DOHH2 (cell line): ENCODE measurements at regions not wholly inside any gene's neighbourhood (a gene's known extent, or its start where the extent isn't known, plus 50 kb on each side); places are given as distances from the start of the nearest gene placed in this dataset.

ENCODE experiments used
- EZH2phosphoT487 ChIP-seq: fragments of 200-600 bp; sonication (generic); IDR thresholded peaks from 2 replicates; pipeline ENCODE4 v1.6.1; 2017; ENCODE audit warnings: borderline replicate concordance, mild to moderate bottlenecking, antibody characterized with exemption, low read length, moderate library complexity, mixed read lengths
- TF ChIP-seq, protein P1 (sequence below): fragments of 200-600 bp; sonication (generic); IDR thresholded peaks from one replicate; pipeline ENCODE4 v1.5.1; 2014; ENCODE audit warnings: antibody characterized with exemption, mild to moderate bottlenecking, low read depth, low read length; ENCODE audit not compliant: poor library complexity, severe bottlenecking

DNA sequence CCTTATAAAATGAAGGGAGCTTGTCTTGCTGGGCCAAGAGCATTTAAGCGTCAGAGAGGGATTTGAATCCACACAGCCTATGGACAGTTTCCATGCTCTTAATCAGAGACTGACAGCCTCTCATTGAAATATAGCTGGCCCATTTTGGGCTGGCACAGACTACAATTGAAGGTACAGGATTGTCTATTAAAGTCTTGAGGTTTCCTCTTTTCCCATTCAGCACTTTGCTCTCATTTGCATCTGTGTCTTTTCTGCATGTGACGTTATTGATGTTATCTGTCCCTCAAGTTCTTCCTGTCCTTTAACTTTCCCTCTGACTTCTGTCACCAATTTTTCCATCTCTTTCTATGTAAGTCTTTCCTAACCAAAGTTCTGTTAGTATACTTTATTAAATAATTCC is 133.3 kb upstream of the SFRP2 start:
- TF ChIP-seq, protein P1, sequence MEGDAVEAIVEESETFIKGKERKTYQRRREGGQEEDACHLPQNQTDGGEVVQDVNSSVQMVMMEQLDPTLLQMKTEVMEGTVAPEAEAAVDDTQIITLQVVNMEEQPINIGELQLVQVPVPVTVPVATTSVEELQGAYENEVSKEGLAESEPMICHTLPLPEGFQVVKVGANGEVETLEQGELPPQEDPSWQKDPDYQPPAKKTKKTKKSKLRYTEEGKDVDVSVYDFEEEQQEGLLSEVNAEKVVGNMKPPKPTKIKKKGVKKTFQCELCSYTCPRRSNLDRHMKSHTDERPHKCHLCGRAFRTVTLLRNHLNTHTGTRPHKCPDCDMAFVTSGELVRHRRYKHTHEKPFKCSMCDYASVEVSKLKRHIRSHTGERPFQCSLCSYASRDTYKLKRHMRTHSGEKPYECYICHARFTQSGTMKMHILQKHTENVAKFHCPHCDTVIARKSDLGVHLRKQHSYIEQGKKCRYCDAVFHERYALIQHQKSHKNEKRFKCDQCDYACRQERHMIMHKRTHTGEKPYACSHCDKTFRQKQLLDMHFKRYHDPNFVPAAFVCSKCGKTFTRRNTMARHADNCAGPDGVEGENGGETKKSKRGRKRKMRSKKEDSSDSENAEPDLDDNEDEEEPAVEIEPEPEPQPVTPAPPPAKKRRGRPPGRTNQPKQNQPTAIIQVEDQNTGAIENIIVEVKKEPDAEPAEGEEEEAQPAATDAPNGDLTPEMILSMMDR = no peak
- no peak for TF ChIP-seq EZH2phosphoT487
